Effector memory CD8-positive, alpha-beta T cell (primary cell): ENCODE measurements at regions not wholly inside any gene's neighbourhood (a gene's known extent, or its start where the extent isn't known, plus 50 kb on each side); places are given as distances from the start of the nearest gene placed in this dataset.

Experiments
- ATAC-seq: fragments of 150-1000 bp; cut with Tn5 transposase; replicated peaks from 2 replicates; pipeline ENCODE4 v1.10.0; 2021; ENCODE audit warnings: mild to moderate bottlenecking, moderate library complexity
- DNase-seq, 3 experiments: peaks; one replicate each; pipeline ENCODE4 v3.0.0; 2021
- H3K27ac Mint-ChIP-seq, 2 donors: one replicate each; pipeline ENCODE4 v1.8.0; 2022; ENCODE audit warnings: mild to moderate bottlenecking in 2 of 2, mixed read lengths in 2 of 2, moderate library complexity in 2 of 2
- H3K27me3 Mint-ChIP-seq, 2 donors: one replicate each; pipeline ENCODE4 v1.8.0; 2022; ENCODE audit warnings: mixed read lengths in 2 of 2
- H3K36me3 Mint-ChIP-seq: one replicate; pipeline ENCODE4 v1.8.0; 2022; ENCODE audit warnings: mild to moderate bottlenecking, moderate library complexity, mixed read lengths; ENCODE audit not compliant: insufficient read depth
- H3K4me1 Mint-ChIP-seq, 2 donors: one replicate each; pipeline ENCODE4 v1.8.0; 2022; ENCODE audit warnings: low read depth in 2 of 2, mixed read lengths in 2 of 2
- H3K4me3 Mint-ChIP-seq, 2 donors: one replicate each; pipeline ENCODE4 v1.8.0; 2022; ENCODE audit warnings: mild to moderate bottlenecking in 2 of 2, mixed read lengths in 2 of 2, moderate library complexity in 2 of 2
- H3K9me3 Mint-ChIP-seq, 2 donors: one replicate each; pipeline ENCODE4 v1.8.0; 2022; ENCODE audit warnings: mixed read lengths in 2 of 2

GRCh38 chr13:105642511-105642958 is 892.9 kb downstream of the EFNB2 start:
- Mint-ChIP-seq H3K36me3 (peaks cover 3% of the 10 kb centered on the region), H3K4me3 (no peak overlapping the region), H3K27me3 (no peaks in the 10 kb centered on the region), H3K27ac (no peak overlapping the region), H3K9me3 (peaks cover 2 to 7% of the 10 kb centered on the region in 2 donors), H3K4me1 (no peaks in the 10 kb centered on the region)
- no peak for DNase-seq
- ATAC-seq, result no peak

- peaks cover 2 to 7% of the 10 kb centered on the region in 2 donors for H3K9me3 Mint-ChIP-seq
- ATAC-seq, result no peak
- no peak overlapping the region for H3K4me3 Mint-ChIP-seq
- H3K36me3 Mint-ChIP-seq, result peaks cover 3% of the 10 kb centered on the region
- H3K27me3 Mint-ChIP-seq, result no peaks in the 10 kb centered on the region
- DNase-seq, result no peak
- H3K27ac Mint-ChIP-seq, result no peak overlapping the region
- no peaks in the 10 kb centered on the region for H3K4me1 Mint-ChIP-seq
These were observed 894.3 kb downstream of the EFNB2 start for GRCh38 chr13:105641121-105641520.

- H3K4me3 Mint-ChIP-seq, result no peak overlapping the region
- no peak for DNase-seq
- H3K36me3 Mint-ChIP-seq, result peaks cover 3% of the 10 kb centered on the region
- no peak overlapping the region for H3K27ac Mint-ChIP-seq
- no peak for ATAC-seq
- no peaks in the 10 kb centered on the region for H3K27me3 Mint-ChIP-seq
- peaks cover 0 to 1% of the 10 kb centered on the region in 2 donors for H3K9me3 Mint-ChIP-seq
- no peaks in the 10 kb centered on the region for H3K4me1 Mint-ChIP-seq
These were observed 897.0 kb downstream of the EFNB2 start for GRCh38 chr13:105638426-105638825.

- Mint-ChIP-seq H3K4me1 (no peaks in the 10 kb centered on the region), H3K4me3 (no peak overlapping the region), H3K27ac (no peak overlapping the region), H3K36me3 (no peaks in the 10 kb centered on the region), H3K27me3 (no peaks in the 10 kb centered on the region), H3K9me3 (peaks cover 5 to 22% of the 10 kb centered on the region in 2 donors)
- ATAC-seq (no peak), DNase-seq (no peak)
These were observed 901.4 kb downstream of the EFNB2 start for GRCh38 chr13:105634059-105634458.

- Mint-ChIP-seq H3K36me3 (no peaks in the 10 kb centered on the region), H3K27ac (no peak overlapping the region), H3K9me3 (peaks cover 8 to 22% of the 10 kb centered on the region in 2 donors), H3K4me1 (no peaks in the 10 kb centered on the region), H3K27me3 (no peaks in the 10 kb centered on the region), H3K4me3 (no peak overlapping the region)
- ATAC-seq (no peak), DNase-seq (no peak)
These were observed 905.0 kb downstream of the EFNB2 start for GRCh38 chr13:105630431-105630830.

GRCh38 chr13:105627270-105627669 is 908.2 kb downstream of the EFNB2 start:
- H3K9me3 Mint-ChIP-seq, result peaks cover 8 to 22% of the 10 kb centered on the region in 2 donors
- no peak for ATAC-seq
- H3K4me1 Mint-ChIP-seq, result no peaks in the 10 kb centered on the region
- no peaks in the 10 kb centered on the region for H3K27me3 Mint-ChIP-seq
- no peak for DNase-seq
- H3K4me3 Mint-ChIP-seq, result no peak overlapping the region
- no peak overlapping the region for H3K27ac Mint-ChIP-seq
- no peaks in the 10 kb centered on the region for H3K36me3 Mint-ChIP-seq

- Mint-ChIP-seq H3K27ac (no peak overlapping the region), H3K27me3 (no peaks in the 10 kb centered on the region), H3K4me3 (no peak overlapping the region), H3K4me1 (no peaks in the 10 kb centered on the region), H3K9me3 (peaks cover 8 to 12% of the 10 kb centered on the region in 2 donors), H3K36me3 (no peaks in the 10 kb centered on the region)
- ATAC-seq, result no peak
- DNase-seq, result no peak
These were observed 909.8 kb downstream of the EFNB2 start for GRCh38 chr13:105625691-105626090.

- H3K9me3 Mint-ChIP-seq, result peaks cover 4 to 9% of the 10 kb centered on the region in 2 donors
- no peaks in the 10 kb centered on the region for H3K4me1 Mint-ChIP-seq
- H3K4me3 Mint-ChIP-seq, result no peak overlapping the region
- DNase-seq (no peak), ATAC-seq (no peak)
- H3K27ac Mint-ChIP-seq, result no peak overlapping the region
- H3K36me3 Mint-ChIP-seq, result no peaks in the 10 kb centered on the region
- H3K27me3 Mint-ChIP-seq, result no peaks in the 10 kb centered on the region
These were observed 919.0 kb downstream of the EFNB2 start for GRCh38 chr13:105616333-105617075.

GRCh38 chr13:105612541-105612940 is 922.9 kb downstream of the EFNB2 start:
- no peak overlapping the region for H3K27ac Mint-ChIP-seq
- H3K36me3 Mint-ChIP-seq, result no peaks in the 10 kb centered on the region
- H3K4me1 Mint-ChIP-seq, result no peaks in the 10 kb centered on the region
- H3K4me3 Mint-ChIP-seq, result no peak overlapping the region
- H3K9me3 Mint-ChIP-seq, result peaks cover 0 to 4% of the 10 kb centered on the region in 2 donors
- no peaks in the 10 kb centered on the region for H3K27me3 Mint-ChIP-seq
- ATAC-seq (no peak), DNase-seq (no peak)

- H3K27ac Mint-ChIP-seq, result no peak overlapping the region
- ATAC-seq, result no peak
- no peak for DNase-seq
- H3K27me3 Mint-ChIP-seq, result no peaks in the 10 kb centered on the region
- no peaks in the 10 kb centered on the region for H3K36me3 Mint-ChIP-seq
- H3K4me3 Mint-ChIP-seq, result no peak overlapping the region
- H3K9me3 Mint-ChIP-seq, result peaks cover 0 to 4% of the 10 kb centered on the region in 2 donors
- H3K4me1 Mint-ChIP-seq, result no peaks in the 10 kb centered on the region
These were observed 924.0 kb downstream of the EFNB2 start for GRCh38 chr13:105611424-105611823.

- ATAC-seq (no peak), DNase-seq (no peak)
- no peak overlapping the region for H3K4me3 Mint-ChIP-seq
- no peaks in the 10 kb centered on the region for H3K27me3 Mint-ChIP-seq
- no peaks in the 10 kb centered on the region for H3K36me3 Mint-ChIP-seq
- peaks cover 3 to 6% of the 10 kb centered on the region in 2 donors for H3K9me3 Mint-ChIP-seq
- no peaks in the 10 kb centered on the region for H3K4me1 Mint-ChIP-seq
- H3K27ac Mint-ChIP-seq, result no peak overlapping the region
These were observed 927.4 kb downstream of the EFNB2 start for GRCh38 chr13:105608104-105608503.

- DNase-seq, result no peak
- no peak overlapping the region for H3K27ac Mint-ChIP-seq
- no peaks in the 10 kb centered on the region for H3K4me1 Mint-ChIP-seq
- no peak overlapping the region for H3K4me3 Mint-ChIP-seq
- no peaks in the 10 kb centered on the region for H3K36me3 Mint-ChIP-seq
- peaks cover 8% of the 10 kb centered on the region in 2 donors for H3K9me3 Mint-ChIP-seq
- ATAC-seq, result no peak
- H3K27me3 Mint-ChIP-seq, result no peaks in the 10 kb centered on the region
These were observed 928.0 kb downstream of the EFNB2 start for GRCh38 chr13:105607426-105607825.

- Mint-ChIP-seq H3K36me3 (no peaks in the 10 kb centered on the region), H3K27me3 (no peaks in the 10 kb centered on the region), H3K4me3 (no peak overlapping the region), H3K9me3 (peaks cover 8% of the 10 kb centered on the region in 2 donors), H3K27ac (no peak overlapping the region), H3K4me1 (no peaks in the 10 kb centered on the region)
- no peak for ATAC-seq
- DNase-seq, result no peak
These were observed 928.4 kb downstream of the EFNB2 start for GRCh38 chr13:105607016-105607415.

- no peaks in the 10 kb centered on the region for H3K27me3 Mint-ChIP-seq
- H3K36me3 Mint-ChIP-seq, result no peaks in the 10 kb centered on the region
- H3K4me3 Mint-ChIP-seq, result no peak overlapping the region
- no peak overlapping the region for H3K27ac Mint-ChIP-seq
- peaks cover 16 to 35% of the 10 kb centered on the region in 2 donors for H3K9me3 Mint-ChIP-seq
- DNase-seq (no peak), ATAC-seq (no peak)
- H3K4me1 Mint-ChIP-seq, result no peaks in the 10 kb centered on the region
These were observed 932.3 kb downstream of the EFNB2 start for GRCh38 chr13:105602956-105603670.
